GM19099 (cell line): ENCODE measurements at regions not wholly inside any gene's neighbourhood (a gene's known extent, or its start where the extent isn't known, plus 50 kb on each side); places are given as distances from the start of the nearest gene placed in this dataset.

ENCODE experiments used
- POLR2A ChIP-seq: IDR thresholded peaks from 3 replicates; pipeline ENCODE4 v1.6.1; 2011; ENCODE audit warnings: low read depth; ENCODE audit not compliant: insufficient read length; ENCODE audit errors: extremely low read depth

DNA sequence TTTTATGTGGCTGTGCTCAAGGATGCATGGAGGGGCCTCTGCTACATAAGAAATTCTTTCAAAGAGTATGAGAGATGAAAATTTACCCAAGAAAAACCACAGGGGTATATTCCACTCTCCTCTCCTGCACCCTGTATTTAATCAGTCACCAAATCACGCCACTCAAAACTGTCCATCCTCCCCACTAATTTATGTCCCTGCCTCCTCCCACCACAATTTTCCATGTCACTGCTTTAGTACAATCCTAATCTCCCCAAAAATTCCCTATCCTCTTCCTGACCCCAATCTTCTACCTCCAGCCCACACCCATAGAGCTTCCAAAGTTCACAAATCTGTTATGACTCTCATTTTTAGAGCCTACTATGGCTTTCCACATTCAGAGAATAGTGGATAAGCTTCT lies 125.2 kb upstream of the CDH6 start:
- no peak for TF ChIP-seq POLR2A

DNA sequence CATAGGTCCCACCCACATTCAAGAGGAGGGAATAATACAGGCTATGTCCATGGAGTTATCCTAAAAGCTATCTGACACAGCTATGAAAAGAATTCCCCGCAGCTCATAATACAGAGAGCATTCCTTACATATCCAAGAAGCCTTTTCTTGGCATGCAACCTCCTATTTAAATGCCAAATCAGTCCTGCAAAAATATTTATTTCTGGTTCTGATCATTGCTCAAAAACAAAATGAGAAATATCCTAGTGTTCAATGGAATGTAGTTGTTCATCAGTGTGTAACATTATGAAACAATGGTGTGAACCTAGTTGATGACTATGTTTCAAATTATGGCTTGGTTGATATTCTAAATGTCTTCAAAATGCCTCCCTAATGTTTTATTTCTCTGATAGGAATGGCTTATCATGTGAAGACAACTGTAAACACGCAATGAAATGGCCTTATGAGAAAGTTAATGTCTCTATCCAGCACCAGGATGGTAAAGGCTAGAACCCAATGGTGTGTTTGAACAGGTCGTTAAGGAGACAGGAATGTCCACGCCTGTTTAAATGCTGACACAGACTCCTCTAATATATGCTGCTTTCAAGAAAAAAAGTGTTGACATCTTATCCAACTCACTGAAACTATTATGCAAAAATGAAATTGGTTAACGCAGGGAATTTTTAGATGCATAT lies 126.7 kb upstream of the CDH6 start:
- TF ChIP-seq POLR2A, result no peak

DNA sequence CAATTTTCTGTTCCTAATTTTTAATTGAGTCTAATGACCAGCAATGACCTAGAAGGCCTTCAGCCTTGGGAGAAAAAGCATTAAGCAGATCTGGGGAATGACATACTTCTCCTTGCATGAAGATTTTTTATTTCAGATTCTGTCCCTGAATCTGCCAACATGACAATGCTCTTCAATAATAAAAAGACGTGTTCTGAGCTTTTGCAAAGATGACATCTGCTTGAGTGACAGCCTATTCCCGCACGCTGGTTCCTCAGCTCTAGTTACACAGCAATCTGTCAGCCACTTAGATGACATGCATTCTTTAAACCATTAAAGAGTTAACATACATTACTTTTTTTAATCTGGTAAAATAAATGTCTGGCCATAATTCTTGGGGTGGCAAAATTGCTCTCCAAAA lies 129.3 kb upstream of the CDH6 start:
- TF ChIP-seq POLR2A, result no peak

DNA sequence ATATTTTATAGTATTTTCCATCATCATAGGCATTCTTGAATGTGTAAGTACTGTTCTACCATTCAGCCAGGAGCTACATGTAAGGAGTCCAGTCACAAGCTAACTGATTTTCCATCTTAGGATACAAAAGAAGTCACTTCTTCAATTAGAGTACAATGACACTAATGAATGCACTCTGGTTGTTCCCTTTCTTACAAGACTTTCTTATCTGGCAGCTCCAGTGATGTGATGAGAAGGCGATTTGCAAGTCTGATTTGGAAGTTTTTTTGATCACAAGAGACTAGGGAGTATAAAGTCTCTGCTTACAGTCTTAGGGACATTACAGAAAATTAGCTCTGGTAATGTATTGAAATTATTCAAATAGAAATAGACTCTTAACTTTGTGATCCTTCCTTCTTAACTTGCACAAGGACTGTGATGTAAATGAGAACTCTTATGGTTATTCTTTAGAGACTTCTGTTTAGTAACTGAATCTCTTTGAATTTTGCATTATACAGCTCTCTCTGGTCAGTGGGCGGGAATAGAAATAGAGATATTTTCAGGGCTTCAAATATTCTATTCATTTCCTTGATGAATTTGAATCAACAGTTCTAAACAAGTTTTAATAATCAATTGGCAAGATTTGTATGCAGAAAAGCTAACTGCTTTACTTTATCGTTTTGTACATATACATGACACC lies 130.4 kb upstream of the CDH6 start:
- no peak for TF ChIP-seq POLR2A

DNA sequence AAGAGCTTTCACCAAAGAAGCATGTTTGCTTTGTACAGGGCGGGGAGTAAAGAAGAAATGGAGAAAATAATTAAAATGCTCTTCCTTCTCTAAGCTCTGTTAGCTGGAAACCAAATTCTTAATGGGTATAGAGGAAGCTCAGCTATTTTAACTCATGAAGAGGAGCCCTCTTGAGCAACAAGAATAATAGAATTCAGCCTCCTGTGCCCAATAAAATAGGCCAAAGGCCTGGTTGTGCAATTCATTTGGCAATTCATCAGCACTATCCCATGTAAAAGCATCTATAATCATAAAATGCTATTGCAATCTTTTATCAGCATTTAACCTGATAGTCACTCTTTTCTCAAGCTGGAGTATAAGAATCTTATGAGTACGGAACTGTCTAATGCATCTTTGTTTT lies 133.6 kb upstream of the CDH6 start:
- TF ChIP-seq POLR2A, result no peak

DNA sequence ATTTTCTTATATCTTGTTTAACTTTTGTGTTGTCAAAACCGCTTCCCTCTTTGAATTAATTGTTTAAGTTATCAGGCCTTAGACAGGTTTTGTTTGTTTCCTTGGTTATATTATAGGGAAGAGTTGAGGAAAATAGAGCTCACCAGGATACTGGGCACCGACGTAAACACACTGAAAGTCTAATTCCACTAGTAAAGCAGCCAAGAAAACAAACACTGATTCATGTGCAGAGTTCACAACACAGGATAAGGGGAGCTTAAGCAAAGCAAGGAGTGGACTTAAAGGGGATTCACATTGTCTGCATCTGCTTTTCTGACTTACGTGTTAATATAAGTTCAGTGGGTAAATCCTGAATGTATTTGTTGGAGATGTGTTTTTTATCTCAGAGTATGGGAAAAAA lies 139.0 kb upstream of the CDH6 start:
- TF ChIP-seq POLR2A, result no peak

DNA sequence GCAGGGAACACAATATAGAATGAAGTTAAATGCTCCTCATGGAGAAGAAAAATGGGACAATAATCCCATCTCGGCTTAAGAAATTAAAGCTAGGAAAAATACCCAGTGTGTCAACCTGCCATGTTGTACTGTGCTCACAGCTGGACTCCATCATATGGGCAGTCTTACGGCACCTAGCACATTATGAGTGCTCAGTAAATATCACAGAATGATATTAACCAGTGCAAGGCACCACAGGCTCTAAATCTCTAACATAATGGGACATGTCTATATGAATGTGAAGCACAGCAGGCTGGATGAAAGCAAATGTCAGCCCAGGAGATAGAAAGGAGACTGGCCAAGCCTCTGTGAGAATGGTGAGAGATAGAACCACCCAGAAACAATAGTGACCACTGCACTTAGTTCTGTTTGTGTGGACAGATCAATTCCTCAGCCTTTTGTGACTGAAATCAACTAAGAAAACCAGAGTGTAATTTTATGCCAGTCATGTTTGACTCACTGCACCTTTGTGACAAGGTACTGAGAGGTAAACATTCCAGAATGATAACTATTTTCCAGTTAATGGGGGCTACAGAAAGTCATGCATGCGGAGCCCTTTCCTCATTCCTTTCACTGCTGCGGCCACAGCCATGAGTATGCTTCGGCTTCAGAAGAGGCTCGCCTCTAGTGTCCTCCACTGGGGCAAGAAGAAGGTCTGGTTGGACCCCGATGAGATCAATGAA lies 140.4 kb upstream of the CDH6 start:
- TF ChIP-seq POLR2A, result no peak

DNA sequence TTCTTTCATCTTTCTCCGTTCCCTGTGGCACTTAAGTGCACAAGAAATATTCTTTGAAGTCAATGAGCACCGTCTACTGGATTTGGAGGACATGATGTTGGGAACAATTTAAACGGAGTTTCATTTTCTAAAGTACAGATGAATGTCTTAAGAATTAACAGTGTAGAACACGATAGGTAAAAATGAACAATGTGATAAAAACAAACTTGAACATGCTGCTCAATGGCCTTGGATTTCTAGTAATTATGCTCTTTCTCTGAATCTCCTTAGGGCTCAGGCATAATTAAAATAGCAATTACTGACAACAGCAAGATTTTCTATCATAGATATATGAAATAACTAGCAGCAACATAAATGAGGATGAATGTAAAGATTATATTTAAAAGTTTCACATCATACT lies 142.2 kb upstream of the CDH6 start:
- TF ChIP-seq POLR2A, result no peak

DNA sequence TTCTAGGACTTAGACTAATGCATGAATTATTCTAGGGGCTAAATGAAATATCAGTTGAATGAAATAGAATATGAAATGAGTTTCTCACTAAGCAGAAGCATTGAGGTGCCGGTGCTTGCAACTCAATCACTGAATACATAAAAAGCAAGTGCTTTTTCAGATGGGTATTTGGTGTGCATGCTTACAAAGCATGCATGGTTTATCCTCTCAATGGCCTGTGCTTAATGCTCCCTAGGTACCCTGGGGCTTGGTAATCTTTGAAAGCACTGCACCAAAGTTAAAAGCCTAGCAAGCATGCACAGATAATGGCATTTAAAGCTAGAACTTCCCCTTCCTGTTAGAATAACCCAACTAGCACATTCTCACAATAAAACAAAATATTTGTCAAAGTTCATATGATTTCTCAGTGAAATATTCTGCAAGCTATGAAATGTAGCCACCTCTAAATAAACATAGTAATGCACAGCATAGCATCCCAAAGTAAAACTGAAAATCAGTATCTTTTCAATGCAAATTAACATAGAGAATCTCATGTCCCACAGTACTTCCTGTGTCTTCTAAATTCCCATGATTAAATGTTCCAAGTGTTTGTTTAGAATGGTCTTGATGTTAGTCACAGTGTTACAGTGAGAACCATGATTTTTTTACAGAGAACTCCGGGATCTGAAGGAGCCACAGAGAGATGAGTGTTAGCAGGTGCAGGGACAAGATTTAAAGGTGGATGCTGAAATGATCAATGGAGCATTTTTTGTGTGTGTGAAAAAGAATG lies 143.4 kb upstream of the CDH6 start:
- TF ChIP-seq POLR2A, result no peak

DNA sequence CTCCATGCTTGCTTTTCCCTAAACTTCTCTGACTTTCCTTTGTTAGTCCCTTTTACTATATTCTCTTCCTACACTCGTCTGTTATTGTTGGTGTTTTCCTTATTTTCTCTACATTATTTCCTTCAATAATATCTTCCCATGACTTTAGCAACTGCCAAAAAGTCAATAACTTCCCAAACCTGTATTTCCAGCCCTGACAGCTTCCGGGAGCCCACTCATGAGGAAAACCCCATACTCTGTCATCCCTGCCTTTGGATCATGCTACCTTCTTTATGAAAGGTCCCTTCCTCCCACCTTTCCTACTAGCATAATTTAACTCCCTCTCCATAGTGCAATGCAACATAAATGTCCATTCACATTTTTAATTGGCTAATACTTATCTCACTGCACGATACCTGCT lies 144.0 kb upstream of the CDH6 start:
- TF ChIP-seq POLR2A, result no peak

DNA sequence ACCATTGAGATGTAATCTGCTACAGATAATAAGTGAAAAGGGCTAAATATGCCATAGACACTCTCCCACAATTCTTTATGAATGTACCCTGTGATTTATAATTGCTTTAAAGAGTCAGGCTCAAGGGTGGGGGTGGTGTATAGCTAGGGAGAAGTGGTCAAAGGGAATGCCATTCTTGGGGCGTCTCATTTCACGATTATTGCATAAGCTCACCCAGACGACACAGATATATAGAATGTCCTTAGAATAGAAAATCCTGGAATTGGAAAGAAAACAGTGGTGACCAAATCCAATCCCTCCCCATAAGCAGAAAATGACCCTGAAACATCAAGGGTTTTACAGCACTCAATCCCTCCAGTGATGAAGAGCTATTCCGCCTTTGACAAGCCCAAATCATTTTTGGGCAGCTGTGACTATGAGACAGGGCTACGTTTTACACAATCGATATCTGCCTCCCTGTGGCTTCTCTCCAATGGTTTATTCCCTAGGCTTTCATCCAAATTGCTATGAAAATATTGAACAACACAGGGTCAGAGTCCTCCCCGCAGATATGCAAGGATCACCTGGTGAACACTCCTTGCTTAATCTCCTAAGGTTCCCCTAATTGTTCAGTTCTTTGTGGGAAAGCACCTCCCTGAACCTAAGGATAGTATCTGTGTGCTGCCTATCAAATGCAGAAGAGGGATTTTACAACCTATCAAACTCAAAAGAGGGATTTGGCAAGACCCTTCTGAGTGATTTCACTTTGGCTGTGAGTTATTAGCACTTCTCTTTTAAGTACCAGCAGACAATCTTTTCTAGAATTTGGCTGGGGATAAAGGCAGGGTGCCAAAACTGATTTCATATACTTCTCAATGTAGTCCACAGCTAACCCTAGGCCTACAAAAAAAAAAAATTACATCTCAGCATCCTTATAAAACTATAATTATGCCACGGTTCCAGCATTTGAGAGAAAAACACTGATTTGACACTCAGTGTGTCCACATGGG lies 144.9 kb upstream of the CDH6 start:
- no peak for TF ChIP-seq POLR2A

DNA sequence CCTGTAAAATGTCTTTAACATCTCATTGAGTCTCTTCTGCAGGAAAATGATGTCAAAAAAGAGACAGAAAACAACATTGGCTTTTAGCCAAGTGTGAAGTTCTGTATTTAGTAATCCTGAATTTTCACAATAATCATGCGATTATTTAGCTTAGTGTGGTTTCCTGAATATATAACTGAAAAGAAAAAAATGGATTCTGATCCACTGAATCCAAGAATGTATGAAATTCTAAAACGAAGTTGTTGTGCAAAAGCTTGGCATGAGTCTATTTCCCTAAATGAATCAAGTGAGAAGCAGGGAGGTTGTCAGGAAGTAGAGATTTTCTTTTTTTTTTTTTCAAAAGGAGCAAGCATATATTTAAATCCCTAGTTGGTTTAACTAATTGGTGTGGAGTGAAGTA lies 145.9 kb upstream of the CDH6 start:
- no peak for TF ChIP-seq POLR2A

DNA sequence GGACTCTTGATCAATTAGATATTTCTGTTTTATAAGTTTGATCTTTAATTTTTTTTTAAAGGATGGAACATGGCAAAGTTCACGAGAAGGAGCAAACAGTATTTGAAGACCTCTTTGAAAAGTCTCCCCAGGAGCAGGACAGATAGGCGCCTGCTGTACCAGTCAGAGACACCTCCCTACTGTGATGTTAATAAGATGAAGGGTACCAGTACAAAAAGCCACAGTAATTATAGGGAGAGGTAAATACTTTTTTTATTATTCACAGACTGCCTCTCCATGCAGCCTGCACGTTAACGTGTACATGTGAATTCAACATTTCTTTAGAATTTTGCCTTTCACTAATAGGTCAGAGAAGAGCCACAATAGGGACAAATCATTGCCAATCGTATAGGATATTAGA lies 146.5 kb upstream of the CDH6 start:
- no peak for TF ChIP-seq POLR2A

DNA sequence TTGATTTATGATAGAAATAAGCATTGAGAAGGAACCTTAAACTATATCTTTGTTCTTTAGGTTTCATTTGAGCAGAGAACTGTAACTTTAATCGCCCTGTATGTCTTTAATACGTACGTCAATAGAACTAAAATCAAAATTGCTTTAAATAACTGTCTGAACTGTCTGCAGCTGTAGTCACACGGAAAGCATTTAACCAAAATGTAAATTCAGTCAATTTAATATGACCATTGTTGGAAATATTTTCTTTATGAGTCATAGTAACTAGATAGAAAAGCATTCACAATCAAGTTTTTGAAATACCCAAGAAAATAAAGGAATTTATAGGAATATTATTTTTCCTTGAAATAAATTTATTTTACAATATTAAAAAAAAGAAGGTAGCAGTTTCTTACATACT lies 157.1 kb upstream of the CDH6 start:
- TF ChIP-seq POLR2A, result no peak
